AG09319 (cell line): ENCODE measurements at regions not wholly inside any gene's neighbourhood (a gene's known extent, or its start where the extent isn't known, plus 50 kb on each side); places are given as distances from the start of the nearest gene placed in this dataset.
"Not testable (repeated sequence)": the region's sequence is repeated elsewhere in the genome, so short reads cannot be mapped to it uniquely, and the experiment has no call there.

Experiments
- DNase-seq: peaks from one replicate; pipeline ENCODE4 v3.0.0-alpha.2; 2010; ENCODE audit warnings: low read depth; ENCODE audit errors: extremely low read depth
- TF ChIP-seq, protein P1 (sequence below): IDR thresholded peaks from 2 replicates; pipeline ENCODE4 v1.5.1; 2011; ENCODE audit warnings: low read depth, mild to moderate bottlenecking, inconsistent platforms, low read length, moderate library complexity

DNA sequence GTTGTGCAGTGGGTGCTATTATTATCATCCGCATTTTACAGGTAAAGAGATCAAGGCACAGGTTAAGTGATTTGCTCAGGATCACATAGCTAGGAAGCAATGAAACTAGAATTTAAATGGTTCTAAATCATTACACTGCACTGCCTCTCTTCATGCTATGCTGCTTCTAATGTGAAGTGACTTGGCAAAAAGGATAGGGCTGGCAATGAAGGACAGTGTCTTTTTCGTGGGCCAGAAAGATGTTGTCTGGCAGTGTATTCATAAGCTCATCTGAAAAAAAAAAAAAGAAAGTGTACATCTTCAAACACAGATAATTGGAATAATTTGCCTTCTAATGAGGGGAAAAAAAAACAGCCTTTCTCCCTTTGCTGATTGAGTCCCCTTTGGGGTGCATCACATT is 132.2 kb upstream of the FUNDC1 start:
- DNase-seq = no peak
- TF ChIP-seq, protein P1, sequence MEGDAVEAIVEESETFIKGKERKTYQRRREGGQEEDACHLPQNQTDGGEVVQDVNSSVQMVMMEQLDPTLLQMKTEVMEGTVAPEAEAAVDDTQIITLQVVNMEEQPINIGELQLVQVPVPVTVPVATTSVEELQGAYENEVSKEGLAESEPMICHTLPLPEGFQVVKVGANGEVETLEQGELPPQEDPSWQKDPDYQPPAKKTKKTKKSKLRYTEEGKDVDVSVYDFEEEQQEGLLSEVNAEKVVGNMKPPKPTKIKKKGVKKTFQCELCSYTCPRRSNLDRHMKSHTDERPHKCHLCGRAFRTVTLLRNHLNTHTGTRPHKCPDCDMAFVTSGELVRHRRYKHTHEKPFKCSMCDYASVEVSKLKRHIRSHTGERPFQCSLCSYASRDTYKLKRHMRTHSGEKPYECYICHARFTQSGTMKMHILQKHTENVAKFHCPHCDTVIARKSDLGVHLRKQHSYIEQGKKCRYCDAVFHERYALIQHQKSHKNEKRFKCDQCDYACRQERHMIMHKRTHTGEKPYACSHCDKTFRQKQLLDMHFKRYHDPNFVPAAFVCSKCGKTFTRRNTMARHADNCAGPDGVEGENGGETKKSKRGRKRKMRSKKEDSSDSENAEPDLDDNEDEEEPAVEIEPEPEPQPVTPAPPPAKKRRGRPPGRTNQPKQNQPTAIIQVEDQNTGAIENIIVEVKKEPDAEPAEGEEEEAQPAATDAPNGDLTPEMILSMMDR = no peak

DNA sequence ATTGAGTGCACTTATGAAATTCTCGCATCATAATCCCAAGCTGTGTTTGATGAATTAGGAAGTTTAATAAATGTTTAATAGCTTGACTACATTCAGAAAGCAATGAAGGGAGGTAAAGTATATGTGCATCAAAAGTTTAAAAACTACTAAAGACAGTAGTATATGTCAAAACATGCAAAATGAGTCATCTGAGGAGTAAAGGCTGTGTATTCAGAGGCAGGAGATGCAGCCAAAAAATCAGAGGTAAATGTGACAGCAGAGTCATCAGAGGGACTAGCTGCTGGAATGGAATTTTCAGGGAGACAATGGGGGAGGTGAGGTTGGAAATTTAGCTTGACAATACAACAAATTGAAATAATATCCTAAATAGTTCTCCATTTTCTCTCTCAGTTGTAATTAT is 127.0 kb upstream of the FUNDC1 start:
- no peak for DNase-seq
- TF ChIP-seq, protein P1 = no peak

DNA sequence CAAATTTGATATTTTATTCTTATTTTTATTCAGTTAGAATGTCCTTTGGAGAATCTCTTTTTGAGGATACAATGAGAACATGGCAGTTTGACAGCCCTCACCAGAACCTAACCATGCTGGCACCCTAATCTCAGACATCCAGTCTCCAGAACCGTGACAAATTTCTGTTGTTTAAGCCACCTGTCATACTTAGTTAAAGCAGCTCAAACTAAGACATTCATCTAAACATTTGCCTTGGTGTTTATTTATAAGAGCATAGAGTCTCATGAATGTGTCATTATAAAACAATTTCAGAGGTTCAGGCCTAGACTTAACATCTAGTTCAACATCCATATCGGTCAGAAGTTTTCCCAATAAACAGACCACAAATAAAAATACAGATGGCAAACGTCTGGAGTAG is 125.1 kb upstream of the FUNDC1 start:
- TF ChIP-seq, protein P1 = no peak
- no peak for DNase-seq

DNA sequence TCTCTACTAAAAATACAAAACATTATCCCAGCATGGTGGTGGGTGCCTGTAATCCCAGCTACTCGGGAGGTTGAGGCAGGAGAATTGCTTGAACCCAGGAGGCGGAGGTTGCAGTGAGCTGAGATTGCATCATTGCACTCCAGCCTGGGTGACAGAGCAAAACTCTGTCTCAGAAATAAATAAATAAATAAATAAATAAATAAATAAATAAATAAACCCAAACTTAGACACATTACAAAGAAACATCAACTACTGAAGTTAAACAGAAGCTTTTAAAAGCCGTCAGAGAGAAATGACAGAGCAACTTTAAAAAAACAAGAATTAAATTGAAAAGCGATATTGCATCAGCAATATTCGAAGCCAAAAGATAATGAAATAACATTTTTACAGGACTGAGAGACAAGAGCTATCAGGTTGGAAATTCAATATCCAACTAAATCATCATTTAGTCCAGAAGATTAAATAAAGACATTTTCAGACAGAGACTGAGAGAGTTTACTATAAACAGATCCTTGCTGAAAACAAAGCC is 115.1 kb upstream of the FUNDC1 start:
- DNase-seq = not testable (repeated sequence)

DNA sequence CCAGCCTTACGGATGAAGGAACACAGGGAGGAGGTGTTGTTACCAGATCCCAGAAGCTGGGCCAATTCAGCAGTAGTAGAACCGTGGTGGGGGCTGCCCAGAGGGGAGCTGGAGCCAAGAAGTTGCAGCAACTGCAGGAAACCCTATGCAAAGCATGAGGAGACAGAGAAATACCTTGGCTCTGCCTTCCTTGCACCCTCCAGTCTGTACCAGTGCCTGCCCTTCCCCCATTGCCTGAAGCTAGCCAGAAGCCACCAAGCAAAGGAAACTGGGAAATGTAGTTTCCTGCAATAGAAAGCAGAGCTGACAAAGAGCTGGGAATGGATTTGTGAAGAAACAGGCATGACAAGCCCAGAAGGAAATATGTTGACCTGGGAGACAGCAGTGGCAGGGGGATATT is 108.7 kb upstream of the FUNDC1 start:
- no peak for DNase-seq
- TF ChIP-seq, protein P1 = no peak

DNA sequence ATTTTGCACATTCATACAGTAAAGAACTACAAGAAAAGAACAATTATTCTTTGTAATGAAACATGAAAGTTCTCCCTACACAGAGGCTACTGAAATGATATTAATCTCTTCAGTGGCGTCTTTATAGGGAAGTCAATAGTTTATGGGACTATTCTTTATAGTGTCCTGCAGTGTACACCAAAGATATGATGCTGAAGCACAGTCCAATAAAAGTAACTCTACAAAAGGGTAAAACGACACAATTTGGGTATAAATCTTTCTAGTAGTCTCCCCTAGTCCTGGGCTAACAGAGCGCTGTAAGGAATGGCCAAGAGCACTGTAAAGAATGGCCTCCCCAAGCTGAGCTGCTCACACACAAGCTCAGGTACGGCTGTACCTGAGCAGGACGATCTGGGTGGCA is 101.1 kb upstream of the FUNDC1 start:
- no peak for DNase-seq
- TF ChIP-seq, protein P1 = no peak

DNA sequence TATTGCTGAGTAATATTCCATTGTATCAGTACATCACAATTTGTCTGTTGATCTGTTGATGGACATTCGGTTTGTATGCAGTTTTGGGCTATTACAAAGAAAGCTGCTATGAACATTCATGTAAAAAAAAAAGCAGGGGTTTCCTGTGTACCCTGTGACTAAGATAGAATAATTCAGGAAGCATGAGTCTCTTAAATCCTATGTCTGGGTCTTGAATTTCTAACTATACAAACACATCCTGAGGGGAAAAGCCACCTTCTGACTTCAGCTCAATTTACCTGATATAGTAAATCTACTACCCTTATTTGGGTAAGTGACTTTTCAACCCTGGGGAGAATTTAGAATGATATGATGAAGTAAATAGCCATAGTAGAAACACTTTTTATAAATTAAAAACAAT is 94.6 kb upstream of the FUNDC1 start:
- no peak for DNase-seq
- TF ChIP-seq, protein P1 = no peak

DNA sequence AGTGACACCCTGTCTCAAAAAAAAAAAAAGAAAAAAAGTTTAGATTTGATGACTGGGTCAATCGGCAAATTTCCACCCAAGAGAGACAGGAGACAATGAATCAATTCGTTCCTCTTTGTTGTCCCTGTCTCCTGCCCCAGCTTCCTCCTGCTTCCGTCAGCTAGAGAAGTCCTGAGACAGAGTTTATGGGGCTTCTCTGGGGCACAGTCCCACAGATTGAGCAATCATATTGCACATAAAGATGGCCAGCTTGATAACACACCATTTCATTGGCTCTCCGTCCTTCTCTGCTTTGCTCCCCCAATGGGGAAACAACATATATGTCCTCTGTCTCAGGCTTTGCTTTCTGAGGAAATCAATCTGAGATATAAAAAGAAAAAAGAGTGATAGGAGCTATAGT is 78.4 kb upstream of the FUNDC1 start:
- no peak for DNase-seq
- TF ChIP-seq, protein P1 = no peak
